Neural cell (in vitro differentiated cells): ENCODE measurements at regions not wholly inside any gene's neighbourhood (a gene's known extent, or its start where the extent isn't known, plus 50 kb on each side); places are given as distances from the start of the nearest gene placed in this dataset.

Experiments
- H2AFZ ChIP-seq: fragments of 200-600, 300-800 bp; sonication (generic), shearing (Covaris generic); 2 replicates; pipeline ENCODE4 v1.6.0; 2014; ENCODE audit warnings: low read depth, mild to moderate bottlenecking, antibody characterized with exemption, low read length, moderate library complexity
- H3F3A ChIP-seq: fragments of 200-600 bp; shearing (Covaris generic); 2 replicates; pipeline ENCODE4 v1.6.1; 2016; ENCODE audit warnings: mild to moderate bottlenecking, moderate library complexity, mixed read lengths, antibody characterized with exemption, low read length; ENCODE audit not compliant: insufficient read depth, poor library complexity, severe bottlenecking
- H3K27ac ChIP-seq: fragments of 200-600, 300-800 bp; sonication (generic), shearing (Covaris generic); 2 replicates; pipeline ENCODE4 v1.5.1; 2014; ENCODE audit warnings: mild to moderate bottlenecking, low read length, moderate library complexity
- H3K27me3 ChIP-seq: fragments of 300-800, 200-600 bp; sonication (generic), shearing (Covaris generic); 2 replicates; pipeline ENCODE4 v1.6.0; 2014; ENCODE audit warnings: mild to moderate bottlenecking, low read depth, low read length, moderate library complexity; ENCODE audit not compliant: insufficient read depth
- H3K36me3 ChIP-seq: fragments of 300-800, 200-600 bp; sonication (generic), shearing (Covaris generic); 2 replicates; pipeline ENCODE4 v1.5.1; 2014; ENCODE audit warnings: mild to moderate bottlenecking, antibody characterized with exemption, low read length, moderate library complexity; ENCODE audit not compliant: insufficient read depth
- H3K4me2 ChIP-seq: fragments of 300-800, 200-600 bp; sonication (generic), shearing (Covaris generic); 2 replicates; pipeline ENCODE4 v1.6.0; 2014; ENCODE audit warnings: mild to moderate bottlenecking, low read length
- H3K4me3 ChIP-seq: fragments of 300-800, 200-600 bp; sonication (generic), shearing (Covaris generic); 2 replicates; pipeline ENCODE4 v1.5.1; 2014; ENCODE audit warnings: mild to moderate bottlenecking, low read length, moderate library complexity
- H3K79me2 ChIP-seq: fragments of 200-600 bp; shearing (Covaris generic); replicated peaks from 2 replicates; pipeline ENCODE4 v1.6.0; 2014; ENCODE audit warnings: mild to moderate bottlenecking, low read length, moderate library complexity; ENCODE audit not compliant: insufficient read depth
- H3K9ac ChIP-seq: fragments of 300-800, 200-600 bp; sonication (generic), shearing (Covaris generic); 2 replicates; pipeline ENCODE4 v1.6.1; 2016; ENCODE audit warnings: mild to moderate bottlenecking, low read length, mixed read lengths
- H3K9me2 ChIP-seq: fragments of 200-600 bp; shearing (Covaris generic); 2 replicates; pipeline ENCODE4 v1.6.1; 2016; ENCODE audit warnings: mild to moderate bottlenecking, low read length, mixed read lengths; ENCODE audit not compliant: insufficient read depth
- H3K9me3 ChIP-seq: fragments of 200-600, 300-800 bp; sonication (generic), shearing (Covaris generic); 2 replicates; pipeline ENCODE4 v1.6.1; 2016; ENCODE audit warnings: mild to moderate bottlenecking, mixed run types, low read length, moderate library complexity, mixed read lengths
- H4K20me1 ChIP-seq: fragments of 200-600 bp; shearing (Covaris generic); 2 replicates; pipeline ENCODE4 v1.6.1; 2016; ENCODE audit warnings: mild to moderate bottlenecking, mixed run types; ENCODE audit not compliant: insufficient read depth
- CTCF ChIP-seq: fragments of 450-650 bp; IDR thresholded peaks from 2 replicates; pipeline ENCODE4 v1.5.1; 2014; ENCODE audit warnings: antibody characterized with exemption, mild to moderate bottlenecking, moderate library complexity; ENCODE audit not compliant: poor library complexity, severe bottlenecking
- EP300 ChIP-seq: fragments of 450-650 bp; conservative IDR thresholded peaks from 2 replicates; pipeline ENCODE4 v1.6.1; 2014; ENCODE audit warnings: antibody characterized with exemption, mild to moderate bottlenecking, moderate library complexity; ENCODE audit not compliant: poor library complexity, severe bottlenecking
- EZH2 ChIP-seq: fragments of 200-600, 300-800 bp; shearing (Covaris generic), sonication (generic); IDR thresholded peaks from 2 replicates; pipeline ENCODE4 v1.6.1; 2014; ENCODE audit warnings: antibody characterized with exemption, low read length, borderline replicate concordance, mild to moderate bottlenecking; ENCODE audit not compliant: insufficient read depth, poor library complexity, severe bottlenecking
- MXI1 ChIP-seq: fragments of 450-650 bp; conservative IDR thresholded peaks from 2 replicates; pipeline ENCODE4 v1.6.1; 2014; ENCODE audit warnings: antibody characterized with exemption, mild to moderate bottlenecking; ENCODE audit not compliant: poor library complexity, severe bottlenecking
- POLR2AphosphoS5 ChIP-seq: IDR thresholded peaks from 2 replicates; pipeline ENCODE4 v1.6.1; 2012
- RAD21 ChIP-seq: fragments of 450-650 bp; conservative IDR thresholded peaks from 2 replicates; pipeline ENCODE4 v1.6.1; 2014; ENCODE audit warnings: antibody characterized with exemption, mild to moderate bottlenecking, moderate library complexity
- REST ChIP-seq: IDR thresholded peaks from 2 replicates; pipeline ENCODE4 v1.6.1; 2012; ENCODE audit warnings: borderline replicate concordance
- SMC3 ChIP-seq: fragments of 450-650 bp; conservative IDR thresholded peaks from 2 replicates; pipeline ENCODE4 v1.6.1; 2014; ENCODE audit warnings: antibody characterized with exemption, mild to moderate bottlenecking, moderate library complexity; ENCODE audit not compliant: poor library complexity
- TAF1 ChIP-seq: IDR thresholded peaks from 2 replicates; pipeline ENCODE4 v1.6.1; 2012; ENCODE audit warnings: low read depth

- Histone ChIP-seq H3K36me3 (no peaks in the 10 kb centered on the region), H3F3A (no peaks in the 10 kb centered on the region), H3K9me2 (no peaks in the 10 kb centered on the region), H3K79me2 (no peaks in the 10 kb centered on the region), H3K4me2 (no peak overlapping the region), H3K9me3 (no peaks in the 10 kb centered on the region), H3K4me3 (no peak overlapping the region), H3K27ac (no peak overlapping the region), H3K9ac (no peak overlapping the region), H3K27me3 (no peaks in the 10 kb centered on the region), H2AFZ (no peak overlapping the region), H4K20me1 (no peaks in the 10 kb centered on the region)
- TF ChIP-seq RAD21 = no peak
- TF ChIP-seq SMC3 = no peak
- TF ChIP-seq REST = no peak
Observed at GRCh38 chr6:56868687-56869086, 86.2 kb upstream of the BEND6 start.

GRCh38 chr6:56866917-56867522 is 87.9 kb upstream of the BEND6 start:
- TF ChIP-seq POLR2AphosphoS5 (no peak), TAF1 (no peak), EP300 (no peak), SMC3 (no peak), EZH2 (no peak), CTCF (no peak), REST (no peak), MXI1 (no peak), RAD21 (no peak)

More at GRCh38 chr6:56866917-56867522, 87.9 kb upstream of the BEND6 start:
- Histone ChIP-seq H3K4me3 (no peak overlapping the region), H4K20me1 (no peaks in the 10 kb centered on the region), H3K9me2 (no peaks in the 10 kb centered on the region), H3K79me2 (no peaks in the 10 kb centered on the region), H3K27me3 (no peaks in the 10 kb centered on the region), H3K36me3 (no peaks in the 10 kb centered on the region), H3K9me3 (no peaks in the 10 kb centered on the region), H3F3A (no peaks in the 10 kb centered on the region), H2AFZ (no peak overlapping the region), H3K27ac (no peak overlapping the region), H3K4me2 (no peak overlapping the region), H3K9ac (no peak overlapping the region)
